Activated CD4-positive, alpha-beta T cell treated with anti-CD3 and anti-CD28 coated beads, Interleukin-2, Interleukin-6, amounts not matched to agents 100 ng/mL and 50 ng/mL, durations not matched to agents 16 hours and 8 hours (primary cell): ENCODE measurements at regions not wholly inside any gene's neighbourhood (a gene's known extent, or its start where the extent isn't known, plus 50 kb on each side); places are given as distances from the start of the nearest gene placed in this dataset.
"Not testable (repeated sequence)": the region's sequence is repeated elsewhere in the genome, so short reads cannot be mapped to it uniquely, and the experiment has no call there.

ENCODE experiments used
- DNase-seq: peaks from one replicate; pipeline ENCODE4 v3.0.0-alpha.2; 2020

GRCh38 chr13:19362946-19363510 is 181.4 kb upstream of the TUBA3C start:
- DNase-seq = peak; percentile 16

DNA sequence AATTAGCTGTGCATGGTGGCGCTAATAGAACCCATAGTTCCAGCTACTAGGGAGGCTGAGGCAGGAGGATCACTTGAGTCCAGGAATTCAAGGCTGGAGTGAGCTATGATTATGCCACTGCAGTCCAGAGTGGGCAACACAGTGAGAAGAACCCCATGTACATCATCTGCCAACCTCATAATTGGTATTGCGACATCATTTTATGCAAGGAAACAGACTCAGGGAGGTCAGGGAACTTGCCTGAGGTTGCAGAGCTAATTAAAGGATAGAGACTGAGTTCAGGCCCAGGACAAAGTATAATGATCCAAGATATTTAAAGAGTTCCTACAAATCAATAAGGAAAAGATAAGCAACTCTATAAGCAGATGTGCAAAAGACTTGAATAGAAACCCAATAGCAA is 178.1 kb upstream of the TUBA3C start:
- DNase-seq = not testable (repeated sequence)

DNA sequence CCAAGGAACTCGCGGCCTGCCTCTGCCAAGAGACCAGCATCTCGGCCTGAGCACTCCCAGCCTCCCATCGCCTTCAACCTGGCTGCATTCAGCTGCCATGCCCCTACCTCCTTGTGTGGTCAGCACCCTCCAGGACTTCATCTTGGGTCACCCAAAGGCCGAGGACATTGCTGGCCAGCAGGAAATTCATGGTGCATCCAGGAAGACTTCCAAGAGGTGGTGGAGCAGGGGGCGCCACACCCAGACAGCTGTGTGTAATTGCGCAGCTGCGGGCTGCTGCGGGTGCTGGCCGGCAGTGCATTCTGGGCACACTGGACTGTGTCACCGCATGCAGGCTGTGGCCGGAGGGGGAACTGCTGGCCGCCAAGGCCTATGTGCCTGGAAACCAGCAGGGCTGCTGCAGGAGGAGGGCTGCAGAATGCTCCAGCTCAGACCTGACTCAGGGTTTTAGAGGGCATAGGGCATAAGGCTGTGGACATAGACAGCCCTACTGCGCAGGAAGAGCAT is 164.3 kb upstream of the TUBA3C start:
- no peak for DNase-seq

- DNase-seq = no peak
Measured at GRCh38 chr13:19345158-19345557, 163.5 kb upstream of the TUBA3C start.

DNA sequence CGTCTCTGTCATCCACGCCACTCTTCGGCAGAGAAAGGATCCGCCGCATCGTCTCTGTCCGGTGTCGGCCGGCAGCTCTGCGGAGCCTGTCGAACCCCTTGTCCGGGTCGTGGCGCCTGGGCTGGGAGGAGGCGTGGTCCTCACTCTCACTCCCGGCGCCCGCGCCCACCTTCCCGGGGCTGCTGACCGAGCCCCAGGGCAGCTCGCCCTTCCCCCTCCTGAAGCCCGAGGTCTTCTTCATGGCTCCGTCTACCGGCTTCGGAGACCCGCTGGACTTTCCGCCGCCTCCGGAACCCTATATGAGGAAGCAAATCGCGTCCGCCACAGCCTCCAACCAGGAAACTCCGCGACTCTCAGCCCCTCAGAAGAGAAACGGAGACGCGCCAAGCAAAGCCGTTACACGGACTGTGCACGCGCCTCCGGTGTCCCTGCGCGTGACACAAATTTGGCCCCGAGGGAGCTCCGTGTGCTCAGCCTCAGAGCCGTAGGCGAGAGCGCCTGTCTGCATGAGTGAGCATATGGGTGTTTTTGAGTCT is 163.0 kb upstream of the TUBA3C start:
- DNase-seq = not testable (repeated sequence)

GRCh38 chr13:19332378-19332777 is 150.8 kb upstream of the TUBA3C start:
- DNase-seq = no peak

GRCh38 chr13:19329365-19329764 is 147.7 kb upstream of the TUBA3C start:
- DNase-seq = no peak

GRCh38 chr13:19324325-19324724 is 142.7 kb upstream of the TUBA3C start:
- DNase-seq = no peak

DNA sequence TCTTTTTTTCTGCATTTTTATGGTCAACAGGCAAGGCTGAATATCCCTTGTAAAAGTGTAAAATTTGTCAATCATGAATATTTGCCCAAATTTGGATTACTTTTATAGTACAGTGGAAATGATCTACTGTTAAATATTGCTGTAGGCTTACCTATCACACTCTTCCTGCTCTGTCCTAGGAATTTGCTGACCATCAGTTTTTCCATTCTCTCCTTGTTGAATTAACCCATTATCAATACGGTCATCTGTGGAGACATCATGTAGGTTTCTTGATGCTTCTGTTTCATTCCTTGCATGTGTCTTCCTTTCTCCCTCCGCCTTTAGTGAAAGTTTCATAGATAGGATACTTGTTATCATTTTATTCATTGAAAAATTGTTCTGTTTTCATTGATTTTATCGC is 139.6 kb upstream of the TUBA3C start:
- no peak for DNase-seq

GRCh38 chr13:19305434-19305833 is 123.8 kb upstream of the TUBA3C start:
- DNase-seq = no peak

GRCh38 chr13:19289180-19289579 is 107.6 kb upstream of the TUBA3C start:
- DNase-seq = no peak

GRCh38 chr13:19283836-19284235 is 102.2 kb upstream of the TUBA3C start:
- DNase-seq = no peak

GRCh38 chr13:19268331-19268730 is 86.7 kb upstream of the TUBA3C start:
- no peak for DNase-seq

DNA sequence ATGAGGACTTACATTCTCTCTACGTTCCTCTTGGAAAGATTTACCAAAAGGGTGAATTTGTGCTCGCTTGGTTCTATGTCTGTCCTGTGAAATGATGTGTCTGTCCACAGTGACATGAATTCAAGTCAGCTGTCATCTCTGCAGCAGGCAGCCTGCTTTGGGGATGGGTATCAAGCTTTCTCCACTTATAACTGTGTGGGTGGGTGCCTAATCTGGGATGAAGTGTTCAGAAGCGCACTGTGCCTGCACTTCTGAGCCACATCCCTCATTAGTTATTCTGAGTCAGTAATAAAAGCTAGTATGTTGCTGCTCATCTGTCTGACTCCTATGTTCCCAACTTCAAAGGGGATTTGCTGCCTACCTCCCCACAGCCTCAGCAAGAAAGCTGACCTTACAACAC is 86.1 kb upstream of the TUBA3C start:
- DNase-seq = no peak

GRCh38 chr13:19266979-19267378 is 85.4 kb upstream of the TUBA3C start:
- no peak for DNase-seq

GRCh38 chr13:19264711-19265110 is 83.1 kb upstream of the TUBA3C start:
- DNase-seq = no peak

GRCh38 chr13:19252381-19252780 is 70.8 kb upstream of the TUBA3C start:
- no peak for DNase-seq

- DNase-seq = peak; percentile 3
Measured at GRCh38 chr13:19239114-19239860, 57.7 kb upstream of the TUBA3C start.
